Activated naive CD8-positive, alpha-beta T cell treated with anti-CD3 and anti-CD28 coated beads for 36 hours (primary cell): ENCODE measurements at regions not wholly inside any gene's neighbourhood (a gene's known extent, or its start where the extent isn't known, plus 50 kb on each side); places are given as distances from the start of the nearest gene placed in this dataset.
"Not testable (repeated sequence)": the region's sequence is repeated elsewhere in the genome, so short reads cannot be mapped to it uniquely, and the experiment has no call there.

Experiments used
- DNase-seq: peaks from one replicate; pipeline ENCODE4 v3.0.0; 2021
- H3K27ac Mint-ChIP-seq: one replicate; pipeline ENCODE4 v1.8.0; 2022; ENCODE audit warnings: mild to moderate bottlenecking, moderate library complexity, mixed read lengths
- H3K27me3 Mint-ChIP-seq: one replicate; pipeline ENCODE4 v1.8.0; 2022; ENCODE audit warnings: mild to moderate bottlenecking, mixed read lengths
- H3K36me3 Mint-ChIP-seq: one replicate; pipeline ENCODE4 v1.8.0; 2021; ENCODE audit warnings: mild to moderate bottlenecking, mixed read lengths
- H3K4me1 Mint-ChIP-seq: one replicate; pipeline ENCODE4 v1.8.0; 2021; ENCODE audit warnings: mixed read lengths
- H3K4me3 Mint-ChIP-seq: one replicate; pipeline ENCODE4 v1.8.0; 2022; ENCODE audit warnings: mild to moderate bottlenecking, moderate library complexity, mixed read lengths
- H3K9me3 Mint-ChIP-seq: one replicate; pipeline ENCODE4 v1.8.0; 2022; ENCODE audit warnings: mixed read lengths

- Mint-ChIP-seq H3K27ac (no peak overlapping the region), H3K36me3 (peaks cover 2% of the 10 kb centered on the region), H3K4me3 (no peak overlapping the region), H3K27me3 (no peaks in the 10 kb centered on the region), H3K4me1 (no peaks in the 10 kb centered on the region), H3K9me3 (peaks cover 4% of the 10 kb centered on the region)
- no peak for DNase-seq
Measured at GRCh38 chrY:12464155-12464554, 236.9 kb upstream of the USP9Y start.

- Mint-ChIP-seq H3K27ac (no peak overlapping the region), H3K27me3 (no peaks in the 10 kb centered on the region), H3K4me3 (no peak overlapping the region), H3K36me3 (peaks cover 3% of the 10 kb centered on the region), H3K9me3 (peaks cover 5% of the 10 kb centered on the region), H3K4me1 (no peaks in the 10 kb centered on the region)
- DNase-seq = no peak
Measured at GRCh38 chrY:12465706-12466105, 235.3 kb upstream of the USP9Y start.

GRCh38 chrY:12469081-12469480, 231.9 kb upstream of the USP9Y start:
- Mint-ChIP-seq H3K27me3 (no peaks in the 10 kb centered on the region), H3K36me3 (peaks cover 3% of the 10 kb centered on the region), H3K4me3 (no peak overlapping the region), H3K4me1 (no peaks in the 10 kb centered on the region), H3K27ac (no peak overlapping the region), H3K9me3 (peaks cover 5% of the 10 kb centered on the region)
- peak; percentile 1 for DNase-seq

- Mint-ChIP-seq H3K9me3 (no peaks in the 10 kb centered on the region), H3K27ac (no peak overlapping the region), H3K4me3 (no peak overlapping the region), H3K4me1 (no peaks in the 10 kb centered on the region), H3K27me3 (no peaks in the 10 kb centered on the region), H3K36me3 (no peaks in the 10 kb centered on the region)
- DNase-seq = no peak
Measured at GRCh38 chrY:12474472-12474871, 226.6 kb upstream of the USP9Y start.

GRCh38 chrY:12479382-12479781, 221.6 kb upstream of the USP9Y start:
- peak; percentile 7 for DNase-seq
- Mint-ChIP-seq H3K4me1 (no peaks in the 10 kb centered on the region), H3K27me3 (no peaks in the 10 kb centered on the region), H3K4me3 (no peak overlapping the region), H3K9me3 (peaks cover under 1% of the 10 kb centered on the region), H3K36me3 (no peaks in the 10 kb centered on the region), H3K27ac (no peak overlapping the region)

- Mint-ChIP-seq H3K4me1 (no peaks in the 10 kb centered on the region), H3K9me3 (peaks cover 3% of the 10 kb centered on the region), H3K27ac (no peak overlapping the region), H3K4me3 (no peak overlapping the region), H3K27me3 (no peaks in the 10 kb centered on the region), H3K36me3 (no peaks in the 10 kb centered on the region)
- no peak for DNase-seq
Measured at GRCh38 chrY:12483394-12483793, 217.6 kb upstream of the USP9Y start.

GRCh38 chrY:12490558-12491209, 210.3 kb upstream of the USP9Y start:
- Mint-ChIP-seq H3K9me3 (no peaks in the 10 kb centered on the region), H3K4me3 (no peak overlapping the region), H3K27ac (no peak overlapping the region), H3K4me1 (no peaks in the 10 kb centered on the region), H3K36me3 (no peaks in the 10 kb centered on the region), H3K27me3 (no peaks in the 10 kb centered on the region)
- no peak for DNase-seq

GRCh38 chrY:12492218-12492617, 208.8 kb upstream of the USP9Y start:
- Mint-ChIP-seq H3K27ac (no peak overlapping the region), H3K36me3 (no peaks in the 10 kb centered on the region), H3K9me3 (no peaks in the 10 kb centered on the region), H3K27me3 (no peaks in the 10 kb centered on the region), H3K4me3 (no peak overlapping the region), H3K4me1 (no peaks in the 10 kb centered on the region)
- DNase-seq = no peak

GRCh38 chrY:12496007-12496406, 205.0 kb upstream of the USP9Y start:
- no peaks in the 10 kb centered on the region for H3K36me3 Mint-ChIP-seq
- no peak for DNase-seq
- no peaks in the 10 kb centered on the region for H3K27me3 Mint-ChIP-seq
- H3K9me3 Mint-ChIP-seq = no peaks in the 10 kb centered on the region
- H3K4me3 Mint-ChIP-seq = no peak overlapping the region
- no peaks in the 10 kb centered on the region for H3K4me1 Mint-ChIP-seq
- H3K27ac Mint-ChIP-seq = no peak overlapping the region

- Mint-ChIP-seq H3K36me3 (no peaks in the 10 kb centered on the region), H3K9me3 (no peaks in the 10 kb centered on the region), H3K4me1 (no peaks in the 10 kb centered on the region), H3K27ac (no peak overlapping the region), H3K4me3 (no peak overlapping the region), H3K27me3 (no peaks in the 10 kb centered on the region)
- no peak for DNase-seq
Measured at GRCh38 chrY:12500096-12500495, 200.9 kb upstream of the USP9Y start.

- H3K4me3 Mint-ChIP-seq, H3K9me3 Mint-ChIP-seq, H3K27ac Mint-ChIP-seq, H3K27me3 Mint-ChIP-seq, DNase-seq, H3K4me1 Mint-ChIP-seq, H3K36me3 Mint-ChIP-seq: not testable (repeated sequence)
Measured at GRCh38 chrY:12504028-12504427, 197.0 kb upstream of the USP9Y start.

- no peak overlapping the region for H3K4me3 Mint-ChIP-seq
- peaks cover 8% of the 10 kb centered on the region for H3K9me3 Mint-ChIP-seq
- DNase-seq = no peak
- H3K27ac Mint-ChIP-seq = no peak overlapping the region
- H3K36me3 Mint-ChIP-seq = no peaks in the 10 kb centered on the region
- no peaks in the 10 kb centered on the region for H3K4me1 Mint-ChIP-seq
- H3K27me3 Mint-ChIP-seq = no peaks in the 10 kb centered on the region
Measured at GRCh38 chrY:12517338-12517737, 183.7 kb upstream of the USP9Y start.

- Mint-ChIP-seq H3K27me3 (no peaks in the 10 kb centered on the region), H3K36me3 (no peaks in the 10 kb centered on the region), H3K27ac (no peak overlapping the region), H3K4me1 (peaks cover 7% of the 10 kb centered on the region), H3K9me3 (peaks cover 4% of the 10 kb centered on the region), H3K4me3 (no peak overlapping the region)
- no peak for DNase-seq
Measured at GRCh38 chrY:12525206-12525605, 175.8 kb upstream of the USP9Y start.

GRCh38 chrY:12526362-12527063, 174.5 kb upstream of the USP9Y start:
- H3K27me3 Mint-ChIP-seq = no peaks in the 10 kb centered on the region
- H3K9me3 Mint-ChIP-seq = no peaks in the 10 kb centered on the region

GRCh38 chrY:12537226-12537854, 163.7 kb upstream of the USP9Y start:
- H3K27ac Mint-ChIP-seq = no peak overlapping the region
- DNase-seq = no peak
- H3K36me3 Mint-ChIP-seq = no peaks in the 10 kb centered on the region
- H3K9me3 Mint-ChIP-seq = no peaks in the 10 kb centered on the region
- H3K4me1 Mint-ChIP-seq = peaks cover 5% of the 10 kb centered on the region
- H3K4me3 Mint-ChIP-seq = peak overlapping the region; percentile 71
- peaks cover 13% of the 10 kb centered on the region for H3K27me3 Mint-ChIP-seq

More at GRCh38 chrY:12526362-12527063, 174.5 kb upstream of the USP9Y start:
- H3K4me1 Mint-ChIP-seq = peaks cover 7% of the 10 kb centered on the region
- no peak for DNase-seq
- no peak overlapping the region for H3K27ac Mint-ChIP-seq
- no peaks in the 10 kb centered on the region for H3K36me3 Mint-ChIP-seq
- no peak overlapping the region for H3K4me3 Mint-ChIP-seq
